Fibroblast of skin of right quadriceps (primary cell): ENCODE measurements at regions not wholly inside any gene's neighbourhood (a gene's known extent, or its start where the extent isn't known, plus 50 kb on each side); places are given as distances from the start of the nearest gene placed in this dataset.

ENCODE experiments used
- DNase-seq: peaks from one replicate; pipeline ENCODE4 v3.0.0-alpha.2; 2013

GRCh38 chr2:181308766-181309515 lies 148.2 kb upstream of the ITGA4 start:
- no peak for DNase-seq

GRCh38 chr2:181309586-181309985 lies 147.6 kb upstream of the ITGA4 start:
- no peak for DNase-seq

- DNase-seq = no peak
Measured at GRCh38 chr2:181310967-181311366, 146.2 kb upstream of the ITGA4 start.

GRCh38 chr2:181311837-181312236 lies 145.3 kb upstream of the ITGA4 start:
- DNase-seq = no peak

- DNase-seq = no peak
Measured at GRCh38 chr2:181312515-181312927, 144.7 kb upstream of the ITGA4 start.

GRCh38 chr2:181313845-181314244 lies 143.3 kb upstream of the ITGA4 start:
- DNase-seq = no peak

GRCh38 chr2:181314551-181314950 lies 142.6 kb upstream of the ITGA4 start:
- DNase-seq = no peak

- DNase-seq = peak; percentile 10
Measured at GRCh38 chr2:181317511-181317910, 139.7 kb upstream of the ITGA4 start.

GRCh38 chr2:181318504-181319280 lies 138.5 kb upstream of the ITGA4 start:
- peak; percentile 6 for DNase-seq

GRCh38 chr2:181319286-181319685 lies 137.9 kb upstream of the ITGA4 start:
- peak; percentile 28 for DNase-seq

- no peak for DNase-seq
Measured at GRCh38 chr2:181320638-181321037, 136.5 kb upstream of the ITGA4 start.

- DNase-seq = no peak
Measured at GRCh38 chr2:181324912-181325311, 132.3 kb upstream of the ITGA4 start.

- DNase-seq = no peak
Measured at GRCh38 chr2:181326661-181327060, 130.5 kb upstream of the ITGA4 start.

GRCh38 chr2:181330286-181330685 lies 126.9 kb upstream of the ITGA4 start:
- no peak for DNase-seq

- no peak for DNase-seq
Measured at GRCh38 chr2:181332044-181332605, 125.1 kb upstream of the ITGA4 start.

- DNase-seq = no peak
Measured at GRCh38 chr2:181334158-181334826, 122.9 kb upstream of the ITGA4 start.

GRCh38 chr2:181340891-181341290 lies 116.3 kb upstream of the ITGA4 start:
- DNase-seq = no peak

- no peak for DNase-seq
Measured at GRCh38 chr2:181341855-181342600, 115.2 kb upstream of the ITGA4 start.

- no peak for DNase-seq
Measured at GRCh38 chr2:181348107-181348837, 108.9 kb upstream of the ITGA4 start.

GRCh38 chr2:181352158-181352557 lies 105.0 kb upstream of the ITGA4 start:
- no peak for DNase-seq

- peak; percentile 84 for DNase-seq
Measured at GRCh38 chr2:181354626-181355025, 102.6 kb upstream of the ITGA4 start.
